Activated T-cell treated with anti-CD3 and anti-CD28 coated beads, Interleukin-2, amount 50 U/mL, for 4 hours (primary cell): ENCODE measurements at regions not wholly inside any gene's neighbourhood (a gene's known extent, or its start where the extent isn't known, plus 50 kb on each side); places are given as distances from the start of the nearest gene placed in this dataset.
A peak's percentile ranks its signal among the peaks of the same experiment; 100 is the strongest.

Source experiments
- ATAC-seq, 2 donors: fragments of 200-7000 bp; cut with Tn5 transposase; one replicate each; pipeline ENCODE4 v1.10.0; 2021
- DNase-seq: peaks from one replicate; pipeline ENCODE4 v3.0.0-alpha.2; 2020
- H3K27me3 Mint-ChIP-seq: one replicate; pipeline ENCODE4 v1.8.0; 2021; ENCODE audit warnings: low read depth, mixed read lengths
- H3K36me3 Mint-ChIP-seq: one replicate; pipeline ENCODE4 v1.8.0; 2022; ENCODE audit warnings: mixed read lengths; ENCODE audit not compliant: insufficient read depth
- H3K4me1 Mint-ChIP-seq: one replicate; pipeline ENCODE4 v1.8.0; 2021; ENCODE audit warnings: low read depth, mixed read lengths
- H3K4me3 Mint-ChIP-seq: one replicate; pipeline ENCODE4 v1.8.0; 2021; ENCODE audit warnings: mild to moderate bottlenecking, moderate library complexity, mixed read lengths
- H3K9me3 Mint-ChIP-seq: one replicate; pipeline ENCODE4 v1.8.0; 2021; ENCODE audit warnings: mixed read lengths

DNA sequence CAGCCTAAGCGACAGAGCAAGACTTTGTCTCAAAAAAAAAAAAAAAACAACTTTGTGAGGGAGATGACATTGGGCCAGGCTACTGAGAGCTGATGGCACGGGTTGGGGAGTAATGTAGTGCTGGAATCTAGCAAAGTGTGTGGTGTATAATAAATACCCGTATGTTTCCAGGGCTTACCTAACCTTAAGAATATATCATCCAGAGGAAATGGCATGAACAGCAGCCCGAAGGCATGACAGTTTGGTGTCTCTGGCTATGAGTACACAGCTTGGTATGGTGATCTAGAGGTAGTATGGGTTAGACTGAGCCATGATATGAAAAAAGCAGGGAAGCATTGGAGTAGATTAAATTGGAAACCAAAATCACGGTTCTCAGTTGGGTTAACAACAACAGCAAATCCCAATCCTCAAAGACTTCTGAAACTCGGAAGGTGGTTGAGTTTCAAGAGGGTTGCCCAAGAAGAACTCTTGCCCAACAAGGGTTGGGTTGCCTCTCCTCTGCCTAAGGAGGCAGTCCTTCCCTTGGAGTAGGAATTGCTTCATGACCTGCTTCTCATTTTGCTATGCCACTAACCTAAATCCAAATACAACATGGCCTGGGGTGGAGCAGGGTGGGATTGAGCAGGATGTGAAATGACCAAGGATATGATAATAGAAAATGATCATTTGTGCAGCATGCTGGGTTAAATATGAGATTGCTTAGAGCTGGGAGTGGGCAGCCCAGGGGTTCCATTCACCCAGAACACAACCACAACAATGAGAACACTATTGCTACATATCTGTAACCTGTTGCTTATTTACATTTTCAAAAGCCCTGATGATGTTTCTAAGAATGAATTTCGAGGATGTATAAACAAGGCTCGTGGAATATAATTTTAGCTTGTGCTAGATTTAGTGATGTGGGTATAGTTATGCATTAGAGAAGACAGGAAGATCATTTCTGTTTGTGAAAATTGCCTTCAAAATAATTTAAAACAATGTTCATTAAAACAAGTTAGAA is 64.6 kb upstream of the ZFR start:
- no peaks in the 10 kb centered on the region for H3K27me3 Mint-ChIP-seq

DNA sequence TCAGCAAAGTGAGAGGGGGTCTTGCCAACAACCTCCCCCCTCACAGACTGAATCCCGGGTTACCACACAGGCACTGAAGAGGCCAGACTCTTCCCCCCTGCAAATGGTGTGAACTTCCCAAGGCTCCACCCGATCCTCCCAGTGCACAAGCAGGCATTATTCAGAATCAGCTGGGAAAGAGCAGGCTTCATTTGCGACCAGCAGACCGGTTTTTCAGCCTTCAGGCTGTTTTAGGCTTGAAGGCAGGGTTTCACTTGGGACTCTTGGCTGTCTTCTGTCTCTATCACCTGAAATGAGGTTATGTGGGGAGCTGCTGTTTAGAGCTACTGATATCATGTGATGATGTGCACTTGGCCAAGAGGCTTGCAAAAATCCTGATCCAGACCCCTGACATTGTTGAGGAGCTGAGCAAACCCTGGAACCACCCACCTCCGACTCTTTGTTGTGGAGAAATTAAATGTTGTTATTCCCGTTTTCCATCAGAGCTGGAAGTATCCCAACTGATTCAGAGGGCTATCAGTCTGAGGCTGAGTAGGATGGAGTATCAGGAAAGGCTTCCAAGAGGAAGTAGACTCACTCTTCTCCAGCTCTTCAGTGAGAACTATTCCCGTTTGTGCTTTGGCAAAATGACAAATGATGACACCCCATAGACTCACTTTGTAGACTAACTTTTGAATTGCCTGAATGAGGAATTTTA is 63.3 kb upstream of the ZFR start:
- Mint-ChIP-seq H3K27me3 (no peaks in the 10 kb centered on the region), H3K4me3 (no peak overlapping the region), H3K36me3 (no peaks in the 10 kb centered on the region), H3K9me3 (no peaks in the 10 kb centered on the region), H3K4me1 (peaks cover 19% of the 10 kb centered on the region)
- ATAC-seq (no peak), DNase-seq (no peak)

More for the DNA sequence above, 64.6 kb upstream of the ZFR start:
- no peaks in the 10 kb centered on the region for H3K9me3 Mint-ChIP-seq
- DNase-seq (no peak), ATAC-seq (no peak)
- peaks cover 19% of the 10 kb centered on the region for H3K4me1 Mint-ChIP-seq
- H3K36me3 Mint-ChIP-seq: no peaks in the 10 kb centered on the region
- no peak overlapping the region for H3K4me3 Mint-ChIP-seq

DNA sequence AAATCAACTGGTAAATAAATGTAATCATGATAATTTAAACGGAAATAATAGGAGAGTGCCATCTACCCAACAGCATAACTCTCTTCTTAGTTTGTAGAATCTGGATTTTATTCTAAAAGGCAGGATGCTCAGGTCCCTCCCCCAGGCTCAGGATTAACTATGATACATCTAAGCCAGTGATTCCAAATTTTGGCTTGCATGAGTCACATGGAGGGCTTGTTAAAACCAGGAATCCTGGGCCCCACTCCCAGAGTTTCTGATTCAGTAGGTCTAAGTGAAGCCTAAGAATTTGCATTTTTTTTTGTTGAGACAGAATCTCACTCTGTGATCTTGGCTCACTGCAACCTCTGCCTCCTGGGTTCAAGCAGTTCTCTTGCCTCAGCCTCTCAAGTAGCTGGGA is 62.3 kb upstream of the ZFR start:
- peaks cover 19% of the 10 kb centered on the region for H3K4me1 Mint-ChIP-seq
- H3K36me3 Mint-ChIP-seq: no peaks in the 10 kb centered on the region
- ATAC-seq (no peak), DNase-seq (no peak)
- no peaks in the 10 kb centered on the region for H3K27me3 Mint-ChIP-seq
- no peaks in the 10 kb centered on the region for H3K9me3 Mint-ChIP-seq
- H3K4me3 Mint-ChIP-seq: no peak overlapping the region

DNA sequence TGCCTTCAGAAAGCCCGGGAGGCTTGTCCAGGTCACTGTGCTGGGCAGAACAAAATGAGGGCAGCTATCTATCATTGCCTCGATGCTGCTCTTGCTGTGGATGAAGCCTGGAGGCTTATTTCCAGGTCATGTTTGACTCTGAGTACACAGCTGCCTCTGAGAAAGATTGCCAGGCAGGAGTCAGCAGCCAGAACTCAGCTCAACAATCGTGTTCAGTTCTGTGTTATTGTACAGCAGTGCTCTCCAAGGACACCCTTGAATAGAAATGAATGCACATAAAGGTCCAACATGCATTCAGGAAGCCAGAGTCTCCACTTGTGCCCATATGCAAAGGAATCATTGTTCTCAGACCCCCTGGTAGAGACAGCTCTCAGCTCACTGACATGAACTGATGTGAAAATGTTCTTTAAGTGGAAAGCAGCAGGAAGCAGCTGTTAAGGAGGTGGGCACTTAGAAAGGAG is 61.7 kb upstream of the ZFR start:
- no peaks in the 10 kb centered on the region for H3K36me3 Mint-ChIP-seq
- ATAC-seq (no peak), DNase-seq (no peak)
- peaks cover 19% of the 10 kb centered on the region for H3K4me1 Mint-ChIP-seq
- no peak overlapping the region for H3K4me3 Mint-ChIP-seq
- no peaks in the 10 kb centered on the region for H3K9me3 Mint-ChIP-seq
- H3K27me3 Mint-ChIP-seq: no peaks in the 10 kb centered on the region

DNA sequence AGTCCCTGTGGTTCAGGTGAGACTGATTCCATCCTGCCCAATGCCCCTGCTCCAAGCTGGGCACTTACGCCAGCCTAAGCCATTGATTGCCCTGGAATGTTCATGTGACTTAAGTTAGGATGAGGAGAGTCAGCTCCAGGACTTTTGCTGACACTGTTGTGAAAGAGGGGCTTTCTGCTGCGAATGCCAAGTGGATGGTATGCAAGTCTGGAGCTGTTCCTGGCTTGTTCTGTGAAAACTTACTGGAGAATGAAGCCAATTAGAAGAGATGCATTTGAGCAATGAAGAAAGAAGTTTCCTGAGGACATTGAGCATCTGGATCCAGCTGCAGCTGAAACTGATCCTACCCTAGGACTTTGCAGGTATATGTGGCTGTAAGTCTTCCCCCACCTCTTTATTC is 61.2 kb upstream of the ZFR start:
- Mint-ChIP-seq H3K9me3 (no peaks in the 10 kb centered on the region), H3K36me3 (no peaks in the 10 kb centered on the region), H3K4me1 (peaks cover 19% of the 10 kb centered on the region), H3K27me3 (no peaks in the 10 kb centered on the region), H3K4me3 (no peak overlapping the region)
- ATAC-seq (no peak), DNase-seq (no peak)

DNA sequence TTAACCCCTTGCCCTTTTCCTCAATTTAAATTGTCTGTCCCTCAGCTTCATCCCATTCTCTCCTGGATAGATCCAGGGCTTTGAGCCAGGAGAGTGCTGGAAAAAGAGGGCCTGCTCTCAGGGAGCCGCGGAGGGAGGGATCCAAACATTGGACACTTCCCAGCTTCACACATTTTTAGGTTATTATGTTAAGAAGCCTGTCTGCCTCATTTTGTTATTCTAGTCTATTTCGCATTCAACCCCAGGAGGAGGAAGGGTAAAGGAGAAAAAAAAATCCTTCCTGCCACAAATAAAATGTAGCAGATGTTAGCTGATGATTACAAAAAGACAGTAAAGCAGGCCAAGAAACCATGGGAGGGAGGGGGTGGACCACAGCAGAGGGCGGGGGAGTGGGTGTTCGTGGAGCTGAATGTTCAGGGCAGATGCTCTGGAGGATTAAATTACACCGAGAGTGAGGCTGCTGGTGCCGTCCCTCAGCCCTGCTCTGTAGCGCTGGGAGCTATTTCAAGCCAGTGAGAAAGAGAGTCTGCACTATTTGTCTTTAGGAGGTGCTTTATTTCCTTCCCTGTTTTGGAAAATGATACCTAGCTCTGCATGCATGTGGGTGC is 60.6 kb upstream of the ZFR start:
- no peaks in the 10 kb centered on the region for H3K27me3 Mint-ChIP-seq
- H3K4me1 Mint-ChIP-seq: peaks cover 19% of the 10 kb centered on the region
- ATAC-seq (peak in 1 of 2 donors; percentile 18), DNase-seq (no peak)
- no peaks in the 10 kb centered on the region for H3K9me3 Mint-ChIP-seq
- no peak overlapping the region for H3K4me3 Mint-ChIP-seq
- no peaks in the 10 kb centered on the region for H3K36me3 Mint-ChIP-seq

DNA sequence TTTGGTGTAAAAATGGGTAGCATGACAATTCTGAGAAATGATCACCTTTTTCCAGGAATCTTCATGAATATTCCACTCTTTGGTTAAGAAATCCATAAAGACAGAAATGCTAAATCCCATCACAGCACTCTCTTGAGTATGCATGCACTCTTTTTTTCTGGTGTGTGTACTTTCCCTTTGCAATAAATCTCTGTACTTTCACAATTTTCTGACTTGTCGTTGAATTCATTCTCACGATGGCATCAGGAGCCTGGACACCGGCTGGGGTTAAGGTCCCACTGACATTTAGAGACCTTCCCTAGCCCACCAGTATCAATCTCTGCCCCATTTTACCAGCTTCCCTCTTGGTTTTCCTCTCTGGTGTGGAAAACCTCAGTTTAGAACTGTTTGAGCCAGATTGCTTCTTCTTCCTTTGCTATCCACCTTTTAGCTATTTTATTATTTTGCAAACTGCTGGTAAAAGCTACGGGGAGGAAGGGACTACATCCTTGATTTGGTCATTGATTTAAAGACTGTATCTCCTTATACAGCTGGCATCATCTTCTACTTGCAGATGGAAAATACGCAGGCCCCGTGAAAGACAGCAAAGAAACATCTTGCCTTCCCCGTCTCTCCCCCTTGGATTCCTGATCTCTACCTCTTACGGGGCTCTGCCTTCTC is 59.9 kb upstream of the ZFR start:
- Mint-ChIP-seq H3K36me3 (no peaks in the 10 kb centered on the region), H3K9me3 (no peaks in the 10 kb centered on the region), H3K4me1 (peaks cover 20% of the 10 kb centered on the region), H3K27me3 (no peaks in the 10 kb centered on the region), H3K4me3 (no peak overlapping the region)
- no peak for DNase-seq
- ATAC-seq: no peak

DNA sequence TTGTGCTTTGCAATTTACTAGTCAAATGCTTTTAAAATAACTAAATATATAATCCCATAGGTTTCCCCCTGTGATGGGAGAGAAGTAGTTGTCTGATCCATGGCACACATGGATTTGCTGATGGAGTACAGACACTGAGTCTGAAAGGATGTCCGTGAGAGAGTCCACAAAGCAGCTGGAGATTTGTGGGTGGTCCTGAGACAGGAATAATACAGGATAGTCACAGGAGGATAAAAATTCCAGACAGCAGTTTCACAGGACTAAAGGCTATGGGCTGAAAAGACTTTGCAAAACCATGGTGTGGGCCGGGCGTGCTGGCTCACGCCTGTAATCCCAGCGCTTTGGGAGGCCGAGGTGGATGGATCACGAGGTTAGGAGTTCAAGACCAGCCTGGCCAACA is 58.7 kb upstream of the ZFR start:
- ATAC-seq (no peak), DNase-seq (no peak)
- Mint-ChIP-seq H3K27me3 (no peaks in the 10 kb centered on the region), H3K36me3 (no peaks in the 10 kb centered on the region), H3K4me1 (peaks cover 23% of the 10 kb centered on the region), H3K9me3 (no peaks in the 10 kb centered on the region), H3K4me3 (no peak overlapping the region)

DNA sequence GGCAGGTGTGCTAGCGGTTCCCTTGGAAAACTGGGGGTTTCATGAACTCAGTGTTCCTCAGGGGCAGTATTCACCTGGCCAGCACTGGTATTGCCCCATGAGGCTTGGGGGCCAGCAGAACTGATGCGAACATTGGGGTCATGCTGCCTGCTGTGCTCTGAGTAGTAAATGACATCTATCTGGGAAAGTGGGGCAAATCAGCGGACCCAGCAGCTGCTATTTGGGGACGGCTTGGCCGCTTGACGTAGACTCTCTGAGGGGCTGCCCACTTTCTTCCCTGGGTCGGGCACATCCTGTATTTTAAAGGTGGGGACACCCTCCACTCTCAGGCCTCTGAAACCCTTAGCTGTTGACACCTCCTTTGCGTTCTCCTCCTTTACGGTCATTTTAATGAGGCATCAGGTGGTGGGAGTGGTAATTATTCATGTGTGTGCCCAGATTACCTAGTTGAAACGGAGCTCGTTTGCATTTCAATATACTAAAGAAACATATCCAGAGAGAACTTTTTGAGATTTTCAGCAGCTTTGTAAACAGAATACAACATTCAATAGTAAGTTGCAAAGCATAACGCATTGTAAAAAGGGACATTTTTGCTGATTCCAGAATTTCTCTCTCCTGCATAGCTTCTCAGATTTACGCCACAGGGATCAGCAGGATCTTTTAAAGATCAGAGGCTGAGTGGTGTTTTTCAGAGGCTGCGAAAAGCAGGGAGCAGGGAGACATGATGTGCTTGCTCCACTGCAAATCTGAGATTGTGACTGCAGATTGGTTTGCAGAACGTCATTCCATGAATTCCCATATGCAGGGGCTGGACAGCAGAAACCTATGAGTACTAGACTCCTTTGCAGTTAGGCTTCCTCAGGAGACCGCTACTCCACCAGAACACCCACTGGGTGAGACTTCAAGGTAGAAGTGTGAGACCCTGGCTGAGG is 56.8 kb upstream of the ZFR start:
- Mint-ChIP-seq H3K4me3 (no peak overlapping the region), H3K36me3 (no peaks in the 10 kb centered on the region), H3K4me1 (peaks cover 23% of the 10 kb centered on the region), H3K9me3 (no peaks in the 10 kb centered on the region), H3K27me3 (no peaks in the 10 kb centered on the region)
- DNase-seq: no peak
- no peak for ATAC-seq

DNA sequence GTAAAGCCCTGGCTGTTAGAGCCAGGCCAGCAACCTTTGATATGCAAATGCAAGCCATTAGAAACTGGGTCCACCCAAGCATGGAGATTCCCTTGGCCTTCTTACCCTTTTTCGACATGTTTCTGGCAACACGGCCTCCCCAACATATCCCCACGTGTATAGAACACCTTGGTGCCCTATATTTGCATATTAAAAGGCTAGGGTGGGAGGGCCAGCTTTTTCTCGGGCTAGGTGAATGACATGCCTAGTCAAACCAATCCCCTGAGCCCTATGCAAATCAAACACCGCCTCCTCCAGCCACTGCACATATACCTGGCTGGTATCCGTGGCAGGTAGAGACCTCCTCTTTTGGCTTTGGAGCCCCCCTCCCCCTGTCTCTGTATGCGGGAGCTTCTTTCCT is 55.6 kb upstream of the ZFR start:
- no peak for DNase-seq

DNA sequence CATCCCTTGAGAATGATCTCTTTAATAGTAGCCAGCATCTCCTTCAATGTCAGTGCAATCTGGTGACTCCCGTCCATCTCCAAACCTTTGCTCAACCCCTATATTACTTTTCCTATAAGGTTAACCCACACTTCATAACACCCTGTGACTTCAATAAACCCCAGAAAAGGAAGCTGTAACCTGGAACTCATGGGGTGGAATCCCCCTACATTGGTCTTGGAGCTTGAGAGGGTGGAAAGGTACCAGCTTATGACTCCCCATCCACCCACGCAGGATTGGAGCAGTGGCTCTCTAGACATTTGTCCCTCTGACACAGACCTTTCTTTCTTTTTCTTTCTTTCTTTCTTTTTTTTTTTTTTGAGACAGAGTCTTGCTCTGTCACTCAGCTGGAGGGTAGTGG is 54.7 kb upstream of the ZFR start:
- DNase-seq (no peak), ATAC-seq (peak; percentile 63 to 82)
- Mint-ChIP-seq H3K4me1 (peaks cover 6% of the 10 kb centered on the region), H3K27me3 (no peaks in the 10 kb centered on the region), H3K4me3 (no peak overlapping the region), H3K36me3 (no peaks in the 10 kb centered on the region), H3K9me3 (no peaks in the 10 kb centered on the region)

More for the DNA sequence above, 55.6 kb upstream of the ZFR start:
- no peak for ATAC-seq
- Mint-ChIP-seq H3K27me3 (no peaks in the 10 kb centered on the region), H3K4me3 (no peak overlapping the region), H3K36me3 (no peaks in the 10 kb centered on the region), H3K4me1 (peaks cover 14% of the 10 kb centered on the region), H3K9me3 (no peaks in the 10 kb centered on the region)

DNA sequence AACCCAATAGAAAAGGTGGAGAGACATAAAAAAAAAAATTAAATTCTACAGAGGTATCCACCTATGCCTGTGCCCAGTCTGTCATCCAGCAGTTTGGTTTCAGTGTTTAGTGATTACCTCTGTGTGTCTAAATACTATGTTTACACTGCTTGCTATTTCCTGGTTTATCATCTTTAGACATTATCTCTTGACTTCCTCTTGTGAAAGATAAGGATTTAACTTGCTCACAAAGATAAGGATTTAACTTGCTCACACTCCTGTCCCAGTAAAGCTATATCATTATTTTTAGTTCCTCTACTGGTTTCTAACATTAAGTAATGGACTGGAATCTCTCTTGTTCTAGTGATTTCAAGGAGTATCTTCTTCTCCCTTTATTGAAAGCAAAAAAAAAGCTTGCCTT is 53.9 kb upstream of the ZFR start:
- peaks cover 4% of the 10 kb centered on the region for H3K4me1 Mint-ChIP-seq
- H3K27me3 Mint-ChIP-seq: no peaks in the 10 kb centered on the region
- no peaks in the 10 kb centered on the region for H3K36me3 Mint-ChIP-seq
- DNase-seq (no peak), ATAC-seq (no peak)
- H3K4me3 Mint-ChIP-seq: no peak overlapping the region
- H3K9me3 Mint-ChIP-seq: no peaks in the 10 kb centered on the region

DNA sequence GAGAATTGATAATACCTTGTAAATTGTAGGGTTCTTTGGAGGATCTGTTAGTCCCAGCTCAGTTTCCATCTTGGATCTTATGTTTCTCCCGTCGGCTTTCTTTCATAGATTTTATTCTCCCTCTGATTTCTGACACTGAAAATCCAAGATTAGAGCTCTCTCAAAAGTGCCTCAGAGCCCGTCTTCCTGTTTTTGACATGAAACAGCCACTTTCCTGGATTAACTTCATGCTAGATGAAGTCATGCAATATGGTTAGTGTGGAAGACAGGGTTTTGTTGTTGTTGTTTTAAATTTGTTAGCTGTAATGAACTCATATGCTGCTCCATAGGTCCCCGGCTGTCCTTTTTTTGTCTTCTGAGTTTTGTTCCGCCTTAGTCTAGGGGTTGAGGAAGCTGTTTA is 51.6 kb upstream of the ZFR start:
- Mint-ChIP-seq H3K27me3 (no peaks in the 10 kb centered on the region), H3K4me1 (peaks cover 4% of the 10 kb centered on the region), H3K36me3 (no peaks in the 10 kb centered on the region), H3K4me3 (no peak overlapping the region), H3K9me3 (no peaks in the 10 kb centered on the region)
- ATAC-seq (no peak), DNase-seq (no peak)
